ENCODE measurements at regions not wholly inside any gene's neighbourhood (a gene's known extent, or its start where the extent isn't known, plus 50 kb on each side); places are given as distances from the start of the nearest gene placed in this dataset.
A peak's percentile ranks its signal among the peaks of the same experiment; 100 is the strongest.

GRCh38 chr11:115922876-115923275, 418.7 kb upstream of the CADM1 start:
- TF ChIP-seq CTCF (IDR thresholded peaks at IDR 0.05; ENCODE audit: partially characterized antibody, unreplicated experiment): no peak
- peaks cover 7% of the 10 kb centered on the region for H3K27me3 Mint-ChIP-seq (ENCODE audit: unreplicated experiment)
- H3K4me3 Mint-ChIP-seq (ENCODE audit: unreplicated experiment): no peak overlapping the region
- DNase-seq: no peak
- H3K27ac Mint-ChIP-seq (ENCODE audit: unreplicated experiment): no peak overlapping the region
- peaks cover 2% of the 10 kb centered on the region for H3K9me3 Mint-ChIP-seq (ENCODE audit: unreplicated experiment)
- peaks cover 8% of the 10 kb centered on the region for H3K4me1 Mint-ChIP-seq (ENCODE audit: low read depth, unreplicated experiment)
- H3K36me3 Mint-ChIP-seq (ENCODE audit: unreplicated experiment): no peaks in the 10 kb centered on the region

GRCh38 chr11:115921986-115922385, 417.8 kb upstream of the CADM1 start:
- no peak for TF ChIP-seq CTCF (IDR thresholded peaks at IDR 0.05; ENCODE audit: partially characterized antibody, unreplicated experiment)
- H3K4me1 Mint-ChIP-seq (ENCODE audit: low read depth, unreplicated experiment): peaks cover 8% of the 10 kb centered on the region
- no peak for DNase-seq
- peak overlapping the region; percentile 0 for H3K4me3 Mint-ChIP-seq (ENCODE audit: unreplicated experiment)
- peaks cover 7% of the 10 kb centered on the region for H3K27me3 Mint-ChIP-seq (ENCODE audit: unreplicated experiment)
- peaks cover 2% of the 10 kb centered on the region for H3K9me3 Mint-ChIP-seq (ENCODE audit: unreplicated experiment)
- H3K27ac Mint-ChIP-seq (ENCODE audit: unreplicated experiment): no peak overlapping the region
- H3K36me3 Mint-ChIP-seq (ENCODE audit: unreplicated experiment): no peaks in the 10 kb centered on the region

GRCh38 chr11:115921540-115921939, 417.3 kb upstream of the CADM1 start:
- Mint-ChIP-seq H3K27me3 (ENCODE audit: unreplicated experiment) (peaks cover 7% of the 10 kb centered on the region), H3K4me3 (ENCODE audit: unreplicated experiment) (no peak overlapping the region), H3K27ac (ENCODE audit: unreplicated experiment) (no peak overlapping the region), H3K4me1 (ENCODE audit: low read depth, unreplicated experiment) (peaks cover 8% of the 10 kb centered on the region), H3K9me3 (ENCODE audit: unreplicated experiment) (peaks cover 2% of the 10 kb centered on the region), H3K36me3 (ENCODE audit: unreplicated experiment) (no peaks in the 10 kb centered on the region)
- no peak for TF ChIP-seq CTCF (IDR thresholded peaks at IDR 0.05; ENCODE audit: partially characterized antibody, unreplicated experiment)
- DNase-seq: no peak

- Mint-ChIP-seq H3K27ac (ENCODE audit: unreplicated experiment) (no peak overlapping the region), H3K9me3 (ENCODE audit: unreplicated experiment) (peaks cover 2% of the 10 kb centered on the region), H3K27me3 (ENCODE audit: unreplicated experiment) (peaks cover 7% of the 10 kb centered on the region), H3K4me3 (ENCODE audit: unreplicated experiment) (no peak overlapping the region), H3K4me1 (ENCODE audit: low read depth, unreplicated experiment) (peaks cover 8% of the 10 kb centered on the region), H3K36me3 (ENCODE audit: unreplicated experiment) (no peaks in the 10 kb centered on the region)
- no peak for TF ChIP-seq CTCF (IDR thresholded peaks at IDR 0.05; ENCODE audit: partially characterized antibody, unreplicated experiment)
- no peak for DNase-seq
These were observed 416.7 kb upstream of the CADM1 start for GRCh38 chr11:115920841-115921480.

GRCh38 chr11:115920092-115920461, 415.9 kb upstream of the CADM1 start:
- Mint-ChIP-seq H3K36me3 (ENCODE audit: unreplicated experiment) (no peaks in the 10 kb centered on the region), H3K4me3 (ENCODE audit: unreplicated experiment) (no peak overlapping the region), H3K27me3 (ENCODE audit: unreplicated experiment) (peaks cover 6% of the 10 kb centered on the region), H3K9me3 (ENCODE audit: unreplicated experiment) (peaks cover 2% of the 10 kb centered on the region), H3K4me1 (ENCODE audit: low read depth, unreplicated experiment) (peaks cover 13% of the 10 kb centered on the region), H3K27ac (ENCODE audit: unreplicated experiment) (no peak overlapping the region)
- TF ChIP-seq CTCF (IDR thresholded peaks at IDR 0.05; ENCODE audit: partially characterized antibody, unreplicated experiment): no peak
- no peak for DNase-seq
